ENCODE measurements at regions not wholly inside any gene's neighbourhood (a gene's known extent, or its start where the extent isn't known, plus 50 kb on each side); places are given as distances from the start of the nearest gene placed in this dataset.

- peaks cover 5% of the 10 kb centered on the region for H3K4me1 Mint-ChIP-seq (ENCODE audit: low read depth)
- H3K27ac Mint-ChIP-seq, result no peak overlapping the region
- TF ChIP-seq CTCF (IDR thresholded peaks at IDR 0.05; ENCODE audit: unreplicated experiment), result peak; percentile 31
- H3K9me3 Mint-ChIP-seq (ENCODE audit: low read depth), result peaks cover 11% of the 10 kb centered on the region
- H3K27me3 Mint-ChIP-seq, result peaks cover 4% of the 10 kb centered on the region
- H3K4me3 Mint-ChIP-seq (ENCODE audit: low read depth), result no peak overlapping the region
- DNase-seq (ENCODE audit: low spot score, unreplicated experiment), result no peak
- H3K36me3 Mint-ChIP-seq (ENCODE audit: insufficient read depth), result peaks cover 1% of the 10 kb centered on the region
Observed at GRCh38 chr7:51620706-51621105, 304.1 kb upstream of the COBL start.

- H3K4me1 Mint-ChIP-seq (ENCODE audit: low read depth), result peaks cover 5% of the 10 kb centered on the region
- TF ChIP-seq CTCF (IDR thresholded peaks at IDR 0.05; ENCODE audit: unreplicated experiment), result no peak
- no peak overlapping the region for H3K4me3 Mint-ChIP-seq (ENCODE audit: low read depth)
- peaks cover 6% of the 10 kb centered on the region for H3K27me3 Mint-ChIP-seq
- H3K9me3 Mint-ChIP-seq (ENCODE audit: low read depth), result peaks cover 11% of the 10 kb centered on the region
- peaks cover 1% of the 10 kb centered on the region for H3K36me3 Mint-ChIP-seq (ENCODE audit: insufficient read depth)
- H3K27ac Mint-ChIP-seq, result no peak overlapping the region
- no peak for DNase-seq (ENCODE audit: low spot score, unreplicated experiment)
Observed at GRCh38 chr7:51619880-51620279, 303.3 kb upstream of the COBL start.

GRCh38 chr7:51617686-51618085 is 301.1 kb upstream of the COBL start:
- Mint-ChIP-seq H3K27ac (no peak overlapping the region), H3K4me3 (ENCODE audit: low read depth) (no peak overlapping the region), H3K27me3 (peaks cover 6% of the 10 kb centered on the region), H3K36me3 (ENCODE audit: insufficient read depth) (no peaks in the 10 kb centered on the region), H3K9me3 (ENCODE audit: low read depth) (no peaks in the 10 kb centered on the region), H3K4me1 (ENCODE audit: low read depth) (peaks cover 5% of the 10 kb centered on the region)
- no peak for DNase-seq (ENCODE audit: low spot score, unreplicated experiment)
- no peak for TF ChIP-seq CTCF (IDR thresholded peaks at IDR 0.05; ENCODE audit: unreplicated experiment)

- H3K36me3 Mint-ChIP-seq (ENCODE audit: insufficient read depth), result no peaks in the 10 kb centered on the region
- DNase-seq (ENCODE audit: low spot score, unreplicated experiment), result no peak
- no peak overlapping the region for H3K27ac Mint-ChIP-seq
- no peaks in the 10 kb centered on the region for H3K4me1 Mint-ChIP-seq (ENCODE audit: low read depth)
- H3K9me3 Mint-ChIP-seq (ENCODE audit: low read depth), result no peaks in the 10 kb centered on the region
- H3K4me3 Mint-ChIP-seq (ENCODE audit: low read depth), result no peak overlapping the region
- peaks cover 6% of the 10 kb centered on the region for H3K27me3 Mint-ChIP-seq
- TF ChIP-seq CTCF (IDR thresholded peaks at IDR 0.05; ENCODE audit: unreplicated experiment), result no peak
Observed at GRCh38 chr7:51613911-51614357, 297.3 kb upstream of the COBL start.

- H3K27ac Mint-ChIP-seq, result no peak overlapping the region
- H3K27me3 Mint-ChIP-seq, result peaks cover 6% of the 10 kb centered on the region
- TF ChIP-seq CTCF (IDR thresholded peaks at IDR 0.05; ENCODE audit: unreplicated experiment), result no peak
- H3K36me3 Mint-ChIP-seq (ENCODE audit: insufficient read depth), result no peaks in the 10 kb centered on the region
- no peaks in the 10 kb centered on the region for H3K9me3 Mint-ChIP-seq (ENCODE audit: low read depth)
- H3K4me1 Mint-ChIP-seq (ENCODE audit: low read depth), result no peaks in the 10 kb centered on the region
- DNase-seq (ENCODE audit: low spot score, unreplicated experiment), result no peak
- H3K4me3 Mint-ChIP-seq (ENCODE audit: low read depth), result no peak overlapping the region
Observed at GRCh38 chr7:51611937-51612336, 295.3 kb upstream of the COBL start.

Measured in progenitor cell of endocrine pancreas (in vitro differentiated cells).